ENCODE measurements at regions not wholly inside any gene's neighbourhood (a gene's known extent, or its start where the extent isn't known, plus 50 kb on each side); places are given as distances from the start of the nearest gene placed in this dataset.
"Not testable (repeated sequence)": the region's sequence is repeated elsewhere in the genome, so short reads cannot be mapped to it uniquely, and the experiment has no call there.

- DNase-seq, result no peak
These were observed 289.6 kb downstream of the MAT2B start for GRCh38 chr5:163794993-163795392.

- no peak for DNase-seq
These were observed 302.4 kb downstream of the MAT2B start for GRCh38 chr5:163807781-163808180.

GRCh38 chr5:163809473-163809872, 304.1 kb downstream of the MAT2B start:
- DNase-seq, result no peak

GRCh38 chr5:163813900-163814299, 308.5 kb downstream of the MAT2B start:
- no peak for DNase-seq

- no peak for DNase-seq
These were observed 309.9 kb downstream of the MAT2B start for GRCh38 chr5:163815240-163815791.

- no peak for DNase-seq
These were observed 315.7 kb downstream of the MAT2B start for GRCh38 chr5:163821142-163821541.

- no peak for DNase-seq
These were observed 317.1 kb downstream of the MAT2B start for GRCh38 chr5:163822548-163822947.

GRCh38 chr5:163825661-163826060, 320.2 kb downstream of the MAT2B start:
- DNase-seq, result no peak

- no peak for DNase-seq
These were observed 320.8 kb downstream of the MAT2B start for GRCh38 chr5:163826201-163826600.

GRCh38 chr5:163832155-163832554, 326.7 kb downstream of the MAT2B start:
- no peak for DNase-seq

GRCh38 chr5:163838738-163839137, 333.3 kb downstream of the MAT2B start:
- no peak for DNase-seq

GRCh38 chr5:163846512-163846911, 341.1 kb downstream of the MAT2B start:
- DNase-seq, result no peak

GRCh38 chr5:163855754-163856153, 350.3 kb downstream of the MAT2B start:
- DNase-seq, result no peak

- DNase-seq, result no peak
These were observed 356.3 kb downstream of the MAT2B start for GRCh38 chr5:163861670-163862069.

GRCh38 chr5:163867324-163867723, 361.9 kb downstream of the MAT2B start:
- no peak for DNase-seq

GRCh38 chr5:163867738-163868137, 362.3 kb downstream of the MAT2B start:
- DNase-seq, result no peak

- DNase-seq, result no peak
These were observed 364.2 kb downstream of the MAT2B start for GRCh38 chr5:163869581-163869980.

- DNase-seq, result no peak
These were observed 365.0 kb downstream of the MAT2B start for GRCh38 chr5:163870441-163870840.

- no peak for DNase-seq
These were observed 369.0 kb downstream of the MAT2B start for GRCh38 chr5:163874431-163874830.

- DNase-seq, result not testable (repeated sequence)
These were observed 369.5 kb downstream of the MAT2B start for GRCh38 chr5:163874912-163875311.

- DNase-seq, result no peak
These were observed 372.4 kb downstream of the MAT2B start for GRCh38 chr5:163877865-163878264.

- no peak for DNase-seq
These were observed 373.1 kb downstream of the MAT2B start for GRCh38 chr5:163878490-163878889.

GRCh38 chr5:163880302-163880701, 374.9 kb downstream of the MAT2B start:
- no peak for DNase-seq

GRCh38 chr5:163885117-163885516, 379.7 kb downstream of the MAT2B start:
- DNase-seq, result no peak

GRCh38 chr5:163887854-163888253, 382.4 kb downstream of the MAT2B start:
- DNase-seq, result no peak

GRCh38 chr5:163888366-163888765, 382.9 kb downstream of the MAT2B start:
- DNase-seq, result no peak

All from DMS 273 treated with DMSO at 0.1 percent for 48 hours (cell line).